NCI-H1930 (cell line): ENCODE measurements at regions not wholly inside any gene's neighbourhood (a gene's known extent, or its start where the extent isn't known, plus 50 kb on each side); places are given as distances from the start of the nearest gene placed in this dataset.
"Not testable (repeated sequence)": the region's sequence is repeated elsewhere in the genome, so short reads cannot be mapped to it uniquely, and the experiment has no call there.

Experiments used
- DNase-seq, 2 experiments: peaks; one replicate each; lab custom pipeline; 2025; lab: John Stamatoyannopoulos, UW

DNA sequence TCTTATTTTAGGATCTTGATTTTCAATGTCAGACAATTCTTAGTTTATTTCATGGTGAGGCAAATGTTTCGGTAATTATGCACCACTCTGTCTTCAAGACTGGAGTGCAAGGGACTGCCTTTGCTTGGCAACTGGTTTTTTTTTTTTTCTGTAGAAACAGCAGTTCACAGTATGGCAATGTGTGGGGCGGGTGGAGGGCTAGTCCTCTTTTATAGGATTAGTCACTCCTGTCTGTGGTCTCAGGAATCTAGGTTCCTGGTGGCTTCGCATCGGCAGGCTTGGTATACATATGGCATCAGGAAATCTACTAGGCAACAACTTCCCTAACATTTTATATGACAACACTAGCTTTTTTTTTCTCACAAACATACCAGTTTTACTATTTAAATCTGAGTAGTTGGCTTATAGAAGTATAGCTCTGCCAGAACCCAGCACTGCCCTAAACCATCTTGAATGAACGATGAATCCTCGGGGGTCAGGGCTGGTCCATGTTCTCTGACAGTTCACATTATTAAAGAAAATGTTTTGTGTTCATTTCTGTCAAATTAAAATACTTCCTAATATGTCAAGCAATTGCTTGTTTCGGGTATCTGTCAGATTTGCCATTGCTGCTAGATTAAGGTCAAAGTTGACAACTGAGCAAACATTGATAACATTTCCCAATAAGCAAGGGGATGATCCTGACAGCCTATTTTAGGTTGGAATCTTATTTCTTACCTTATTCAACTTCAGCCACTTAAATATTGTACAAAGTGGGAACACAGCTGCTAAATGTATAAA lies 289.7 kb upstream of the VSTM2A start:
- no peak for DNase-seq

DNA sequence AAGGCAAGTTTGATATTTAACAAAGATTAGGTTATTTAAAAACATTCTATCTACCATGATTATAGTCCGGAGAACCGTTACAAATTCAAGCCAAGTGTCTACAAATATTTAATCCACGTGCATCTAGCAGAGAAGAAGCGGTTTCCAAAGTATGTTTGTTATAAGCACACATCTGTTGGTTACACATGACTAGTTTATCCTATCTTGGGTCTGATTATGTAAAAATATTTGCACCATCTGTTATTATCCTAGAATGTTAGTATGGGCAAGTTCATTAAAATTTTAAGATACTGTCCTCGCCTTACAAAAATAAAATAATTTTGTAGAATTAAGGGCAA lies 289.2 kb upstream of the VSTM2A start:
- DNase-seq: no peak

GRCh38 chr7:54255242-54255641 lies 286.9 kb upstream of the VSTM2A start:
- no peak for DNase-seq

- no peak for DNase-seq
These were observed 283.0 kb upstream of the VSTM2A start for GRCh38 chr7:54259185-54259584.

- DNase-seq: no peak
These were observed 281.2 kb upstream of the VSTM2A start for GRCh38 chr7:54260941-54261371.

GRCh38 chr7:54278847-54279246 lies 263.3 kb upstream of the VSTM2A start:
- DNase-seq: no peak

DNA sequence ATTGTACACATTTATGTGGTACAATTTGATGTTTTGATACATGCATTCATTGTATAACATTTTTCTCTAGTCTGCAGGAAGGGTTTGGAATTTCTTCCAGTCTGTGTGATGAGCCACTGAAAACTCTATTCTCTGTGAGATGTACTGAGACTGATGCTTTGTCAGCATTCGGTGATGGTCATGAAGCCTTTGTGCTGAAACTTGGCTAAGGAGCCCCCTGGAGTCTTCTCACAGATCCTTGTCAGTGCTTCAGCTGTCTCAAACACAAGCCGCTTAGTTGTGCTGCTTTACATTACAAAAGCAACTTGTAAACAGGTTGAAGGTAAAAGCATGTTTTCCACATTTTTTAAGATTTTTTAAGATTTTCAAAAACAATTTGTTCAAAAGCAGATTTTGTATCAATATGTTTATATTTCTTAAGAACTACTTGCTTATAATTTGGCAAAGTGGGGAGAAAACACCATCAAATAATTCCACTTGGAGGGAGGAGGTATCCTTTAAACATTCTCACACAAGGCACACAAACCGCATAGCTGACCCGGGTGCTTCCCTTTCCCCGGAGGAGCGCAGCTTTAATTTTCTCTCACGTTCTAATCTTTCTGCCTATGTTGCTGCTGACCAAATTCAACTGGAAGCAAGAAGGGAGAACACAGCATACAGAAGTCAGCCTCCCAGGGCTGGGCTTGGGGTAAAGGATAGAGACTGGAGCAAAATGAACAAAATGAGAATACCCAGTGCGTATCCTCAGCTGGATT lies 249.8 kb upstream of the VSTM2A start:
- no peak for DNase-seq

GRCh38 chr7:54299426-54299825 lies 242.7 kb upstream of the VSTM2A start:
- no peak for DNase-seq

DNA sequence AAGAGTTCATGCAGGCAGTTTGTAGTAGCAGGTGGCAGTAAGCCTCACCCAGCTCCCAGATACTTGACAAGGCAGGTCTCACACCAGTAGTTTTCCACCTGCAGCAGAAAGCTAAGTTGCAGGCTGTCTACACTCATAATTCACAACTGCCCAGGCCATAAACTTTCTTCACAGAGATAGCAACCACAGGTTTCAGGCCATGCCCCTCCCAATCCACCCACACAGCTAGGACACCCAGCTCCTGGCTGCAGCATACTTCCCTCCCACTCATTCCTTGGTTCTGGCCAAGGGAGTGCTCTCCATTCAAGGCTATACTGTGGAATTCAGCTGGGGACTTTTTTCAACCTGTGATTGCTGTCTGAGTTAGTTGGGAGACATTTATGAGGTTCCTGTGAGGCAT lies 226.2 kb upstream of the VSTM2A start:
- not testable (repeated sequence) for DNase-seq

DNA sequence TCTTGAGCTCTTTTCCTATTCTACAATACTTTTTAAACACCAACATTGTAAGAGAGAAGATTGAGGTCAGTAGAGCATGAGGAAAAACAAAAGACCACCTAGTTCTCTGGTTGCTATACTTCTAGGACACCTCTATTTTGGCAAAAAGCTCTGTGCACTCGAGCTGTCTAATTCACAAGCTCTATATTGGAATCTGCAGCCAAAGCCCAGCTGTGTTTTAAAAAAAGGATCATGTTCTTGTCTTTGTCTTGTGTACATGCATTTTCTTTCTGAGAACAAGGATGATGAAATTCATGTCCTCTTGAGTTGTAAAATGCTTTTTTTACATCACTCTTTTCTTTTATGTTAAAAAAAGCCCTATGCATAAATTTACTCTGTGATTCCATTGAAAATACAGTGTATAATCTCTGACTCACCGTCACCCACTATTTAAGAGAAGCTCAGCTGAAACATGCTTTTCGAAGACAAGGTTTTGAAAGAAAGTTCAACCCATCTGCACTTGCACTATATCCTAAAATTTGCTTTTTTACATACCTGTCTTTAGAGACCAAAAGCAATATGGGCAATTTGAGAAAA lies 215.5 kb upstream of the VSTM2A start:
- DNase-seq: no peak

GRCh38 chr7:54330216-54330800 lies 211.9 kb upstream of the VSTM2A start:
- DNase-seq: no peak

- no peak for DNase-seq
These were observed 210.9 kb upstream of the VSTM2A start for GRCh38 chr7:54331311-54331710.

DNA sequence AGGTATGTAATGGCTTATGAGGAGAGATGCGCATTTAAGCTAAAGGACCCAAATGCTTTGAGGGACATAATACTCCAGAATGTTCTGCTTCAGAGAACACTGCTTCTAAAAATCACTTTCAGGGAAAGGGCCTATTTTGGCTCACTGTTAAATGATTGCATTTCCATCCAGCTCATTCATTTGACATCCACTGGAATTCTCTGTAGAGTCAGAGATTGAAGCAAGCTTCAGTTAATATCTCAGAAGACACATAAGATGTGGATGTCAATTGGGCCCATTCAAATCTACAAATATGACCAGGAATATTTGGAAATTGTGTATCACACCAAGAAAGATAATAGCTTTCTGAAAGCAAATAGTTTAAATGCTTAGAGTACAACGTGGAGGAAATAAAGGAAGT lies 209.9 kb upstream of the VSTM2A start:
- DNase-seq: no peak

DNA sequence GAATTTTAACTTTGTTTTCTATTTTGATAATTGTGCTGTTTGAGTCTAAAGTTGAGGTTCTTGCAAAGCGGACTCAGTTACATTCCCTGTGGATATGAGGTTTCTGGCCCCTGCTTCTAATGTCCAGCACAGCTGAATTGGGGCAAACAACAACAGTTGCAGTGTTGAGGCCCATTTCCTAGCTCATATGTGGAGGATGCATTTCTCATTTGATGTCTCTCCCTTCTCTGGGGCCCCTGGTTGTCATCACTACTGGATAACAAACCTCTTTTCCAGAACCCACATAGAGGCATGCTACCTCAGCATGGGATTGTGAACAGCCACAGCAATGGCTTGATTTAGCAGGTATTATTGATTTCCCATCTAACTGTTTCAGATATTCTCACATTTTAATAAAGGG lies 208.2 kb upstream of the VSTM2A start:
- no peak for DNase-seq

GRCh38 chr7:54336800-54337199 lies 205.4 kb upstream of the VSTM2A start:
- no peak for DNase-seq

- no peak for DNase-seq
These were observed 204.7 kb upstream of the VSTM2A start for GRCh38 chr7:54337466-54337865.

- no peak for DNase-seq
These were observed 203.9 kb upstream of the VSTM2A start for GRCh38 chr7:54338319-54338718.

- no peak for DNase-seq
These were observed 203.1 kb upstream of the VSTM2A start for GRCh38 chr7:54339073-54339472.

DNA sequence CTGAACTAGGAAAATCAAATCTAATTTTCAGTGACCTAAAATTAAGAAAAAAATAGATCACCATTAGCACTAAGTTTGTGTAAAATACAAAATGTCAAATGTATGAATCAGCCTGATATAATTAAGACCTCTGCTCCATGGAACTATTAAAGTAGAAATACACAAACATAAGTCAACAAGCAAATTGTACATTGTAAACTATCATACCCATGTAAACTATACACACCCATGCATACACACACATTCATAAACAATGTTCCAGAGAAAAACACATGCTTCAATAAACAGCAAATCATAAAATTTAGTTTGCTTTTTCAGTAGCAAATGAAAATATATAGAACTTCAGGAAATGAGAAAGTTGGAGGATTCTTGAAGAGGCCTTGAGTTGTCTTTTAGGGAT lies 199.7 kb upstream of the VSTM2A start:
- no peak for DNase-seq

- DNase-seq: no peak
These were observed 198.7 kb upstream of the VSTM2A start for GRCh38 chr7:54343511-54343910.

DNA sequence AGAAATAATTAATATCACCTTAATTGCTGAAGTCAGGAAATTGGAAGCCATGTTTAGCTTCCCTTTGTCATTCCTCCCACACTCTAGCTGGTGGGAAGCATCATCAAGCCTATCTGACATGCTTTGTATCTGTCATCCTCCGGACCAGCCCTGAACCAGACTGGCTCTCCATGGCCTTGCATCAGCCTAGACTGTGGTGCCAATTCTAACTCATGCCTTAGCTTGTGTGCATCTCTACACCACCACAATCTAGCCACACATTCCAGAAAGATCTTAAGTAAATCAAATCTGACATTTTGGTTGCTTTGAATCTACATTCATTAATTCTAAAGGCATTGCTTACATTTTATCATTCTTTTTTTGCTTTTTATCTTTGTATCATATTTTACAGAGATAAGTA lies 196.4 kb upstream of the VSTM2A start:
- no peak for DNase-seq

DNA sequence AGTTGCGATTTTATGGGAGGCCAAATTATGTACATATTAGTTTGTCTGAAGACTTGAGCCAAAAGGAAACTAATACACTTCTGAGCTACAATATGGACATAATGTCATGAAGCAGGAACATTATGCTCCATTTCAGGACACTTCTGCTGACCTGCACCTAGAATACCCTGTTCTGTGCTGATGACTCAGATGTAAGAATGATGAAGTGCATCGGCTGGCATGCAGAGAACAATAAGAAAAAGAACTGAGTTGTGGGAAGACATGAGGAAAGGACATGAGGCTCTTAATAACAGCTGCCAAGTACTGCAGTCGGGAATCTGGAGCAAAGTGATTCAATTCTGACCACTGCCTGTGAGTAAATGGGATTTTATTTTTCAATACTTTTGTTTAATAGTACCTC lies 192.9 kb upstream of the VSTM2A start:
- no peak for DNase-seq

DNA sequence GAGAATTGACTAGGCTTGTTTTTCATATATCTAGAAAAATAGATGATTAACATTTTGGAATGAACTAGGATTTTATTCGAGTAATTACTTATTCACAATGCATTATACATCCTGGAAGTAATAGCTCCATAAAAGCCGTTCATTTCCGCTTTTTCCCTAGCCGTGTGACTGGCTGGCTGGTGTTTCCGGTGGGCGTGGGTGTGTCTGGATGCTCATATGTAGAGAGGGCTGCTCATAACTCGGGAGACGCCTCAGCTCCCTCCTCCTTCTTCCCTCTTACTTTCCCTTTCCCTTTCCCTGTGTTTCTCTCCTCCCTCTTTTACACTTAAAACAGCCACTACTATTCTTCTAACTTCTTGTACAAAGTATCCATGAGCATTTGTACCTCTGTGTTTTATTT lies 187.7 kb upstream of the VSTM2A start:
- DNase-seq: no peak
